WTC11 (cell line): ENCODE measurements at regions not wholly inside any gene's neighbourhood (a gene's known extent, or its start where the extent isn't known, plus 50 kb on each side); places are given as distances from the start of the nearest gene placed in this dataset.

Experiments
- CBFB ChIP-seq: sonication (generic); formaldehyde crosslinking; IDR thresholded peaks from 2 replicates; pipeline ENCODE4 v1.8.1; 2022; ENCODE audit warnings: mild to moderate bottlenecking, low read depth, missing genetic modification reagents
- CTCF ChIP-seq: fragments of 200-600 bp; IDR thresholded peaks from 2 replicates; pipeline ENCODE4 v1.8.0; 2022; ENCODE audit warnings: antibody characterized with exemption
- ESRRA ChIP-seq: sonication (generic); formaldehyde crosslinking; IDR thresholded peaks from 2 replicates; pipeline ENCODE4 v1.8.1; 2022; ENCODE audit warnings: mild to moderate bottlenecking, missing genetic modification reagents, borderline replicate concordance
- IRF1 ChIP-seq: sonication (generic); formaldehyde crosslinking; IDR thresholded peaks from 2 replicates; pipeline ENCODE4 v1.8.0; 2023; ENCODE audit warnings: missing genetic modification reagents
- JAZF1 ChIP-seq: fragments of 250-450 bp; sonication (Bioruptor Pico); IDR thresholded peaks from 2 replicates; pipeline ENCODE4 v1.9.0; 2021; ENCODE audit warnings: moderate library complexity, mild to moderate bottlenecking, inconsistent platforms
- MXD4 ChIP-seq: fragments of 250-450 bp; sonication (Bioruptor Pico); IDR thresholded peaks from 2 replicates; pipeline ENCODE4 v1.8.0; 2021; ENCODE audit warnings: mild to moderate bottlenecking, moderate library complexity, borderline replicate concordance
- NR2C2 ChIP-seq: sonication (generic); formaldehyde crosslinking; IDR thresholded peaks from 2 replicates; pipeline ENCODE4 v1.8.0; 2022; ENCODE audit warnings: mild to moderate bottlenecking, missing genetic modification reagents
- TCF7 ChIP-seq: sonication (generic); formaldehyde crosslinking; IDR thresholded peaks from 2 replicates; pipeline ENCODE4 v1.8.0; 2022; ENCODE audit warnings: mild to moderate bottlenecking, low read depth, missing genetic modification reagents, moderate library complexity
- TEAD1 ChIP-seq: sonication (generic); formaldehyde crosslinking; IDR thresholded peaks from 2 replicates; pipeline ENCODE4 v1.8.0; 2022; ENCODE audit warnings: mild to moderate bottlenecking, missing genetic modification reagents
- ZBTB43 ChIP-seq: sonication (generic); formaldehyde crosslinking; IDR thresholded peaks from 2 replicates; pipeline ENCODE4 v1.8.1; 2023; ENCODE audit warnings: mild to moderate bottlenecking, missing genetic modification reagents
- ZNF512 ChIP-seq: sonication (generic); formaldehyde crosslinking; IDR thresholded peaks from 2 replicates; pipeline ENCODE4 v1.8.1; 2022; ENCODE audit warnings: missing genetic modification reagents, borderline replicate concordance

- TF ChIP-seq CTCF: no peak
- no peak for TF ChIP-seq MXD4 (CRISPR knock-in tag)
- TF ChIP-seq TEAD1 (CRISPR knock-in tag): no peak
- TF ChIP-seq TCF7: no peak
- TF ChIP-seq NR2C2 (CRISPR knock-in tag): no peak
- TF ChIP-seq ZBTB43 (CRISPR knock-in tag): no peak
- no peak for TF ChIP-seq JAZF1 (CRISPR knock-in tag)
- no peak for TF ChIP-seq CBFB (CRISPR knock-in tag)
- no peak for TF ChIP-seq ZNF512 (CRISPR knock-in tag)
- no peak for TF ChIP-seq IRF1
- no peak for TF ChIP-seq ESRRA (CRISPR knock-in tag)
Measured at GRCh38 chr1:79629414-79629813, 622.9 kb upstream of the ADGRL4 start.
